Aorta (tissue), 5 donors: ENCODE measurements at regions not wholly inside any gene's neighbourhood (a gene's known extent, or its start where the extent isn't known, plus 50 kb on each side); places are given as distances from the start of the nearest gene placed in this dataset.

Experiments
- ATAC-seq: fragments of 200-7000 bp; cut with Tn5 transposase; one replicate; pipeline ENCODE4 v1.9.1; 2022; ENCODE audit warnings: moderate library complexity; ENCODE audit not compliant: low FRiP score
- DNase-seq, 2 donors: peaks; one replicate each; pipeline ENCODE4 v3.0.0-alpha.2; 2020
- H3K27ac ChIP-seq, 2 donors: one replicate each; pipeline ENCODE4 v1.5.1; 2013; ENCODE audit warnings: low read length in 2 of 2, mild to moderate bottlenecking in 2 of 2, moderate library complexity in 2 of 2, control low read depth in 1 of 2, inconsistent platforms in 1 of 2, low read depth in 1 of 2
- H3K27me3 ChIP-seq, 2 donors: one replicate each; pipeline ENCODE4 v1.6.1; 2013; ENCODE audit warnings: control low read depth in 1 of 2, low read length in 1 of 2, mild to moderate bottlenecking in 1 of 2, moderate library complexity in 1 of 2; ENCODE audit not compliant: insufficient read depth in 2 of 2, control insufficient read depth in 1 of 2
- H3K36me3 ChIP-seq, 2 donors: one replicate each; pipeline ENCODE4 v1.6.1; 2013; ENCODE audit warnings: control low read depth in 1 of 2, low read length in 1 of 2, mild to moderate bottlenecking in 1 of 2; ENCODE audit not compliant: insufficient read depth in 2 of 2, control insufficient read depth in 1 of 2
- H3K4me1 ChIP-seq, 2 donors: one replicate each; pipeline ENCODE4 v1.6.1; 2013; ENCODE audit warnings: low read length in 2 of 2, control low read depth in 1 of 2, mild to moderate bottlenecking in 1 of 2, moderate library complexity in 1 of 2; ENCODE audit not compliant: insufficient read depth in 2 of 2, control insufficient read depth in 1 of 2
- H3K4me3 ChIP-seq, 2 donors: one replicate each; pipeline ENCODE4 v1.5.1; 2013; ENCODE audit warnings: low read length in 2 of 2, control low read depth in 1 of 2, mild to moderate bottlenecking in 1 of 2
- H3K9me3 ChIP-seq: one replicate; pipeline ENCODE4 v1.6.1; 2013; ENCODE audit warnings: mild to moderate bottlenecking, low read length; ENCODE audit not compliant: control insufficient read depth
- WGBS, 2 donors: extraction: QIAGEN DNeasy Blood & Tissue Kit; methylation state at CpG; one replicate each; pipeline ENCODE4 v1.1.7; 2013; 5-methylcytosine and 5-hydroxymethylcytosine counted together
- intact Hi-C, 2 donors: fragments of 100-400 bp; cut with DNase I; formaldehyde crosslinking; loops; one replicate each; pipeline versions ENCODE4 v1.14.2 to v1.15.0; 2022
- donor health status: healthy with polysubstance abuse.
- donor health status: Bipolar disorder and iron deficiency.
- donor health status: DM: no; HTN: no; CAD: no.
- donor health status: DM: no; HTN: no; CAD: no.
- donor health status: DM: yes; HTN: yes; CAD: no.

- WGBS, 2 donors = 95 to 96% methylated on average over 13 of the region's 13 CpGs
- Histone ChIP-seq H3K4me3 (no peak overlapping the region), H3K27me3 (no peaks in the 10 kb centered on the region), H3K4me1 (peaks cover 0 to 3% of the 10 kb centered on the region in 2 donors), H3K9me3 (no peaks in the 10 kb centered on the region), H3K36me3 (no peaks in the 10 kb centered on the region), H3K27ac (no peak overlapping the region)
- intact Hi-C loops = no loop called here
- DNase-seq (no peak), ATAC-seq (no peak)
Measured at GRCh38 chr2:8234757-8235374, 447.0 kb upstream of the ID2 start.

GRCh38 chr2:8235419-8235818 is 446.4 kb upstream of the ID2 start:
- intact Hi-C loops = no loop called here
- DNase-seq = no peak
- H3K4me1 ChIP-seq = peaks cover 0 to 3% of the 10 kb centered on the region in 2 donors
- 99 to 100% methylated on average over 1 of the region's 1 CpG for WGBS, 2 donors
- H3K4me3 ChIP-seq = no peak overlapping the region
- no peak overlapping the region for H3K27ac ChIP-seq
- no peak for ATAC-seq
- H3K36me3 ChIP-seq = no peaks in the 10 kb centered on the region
- no peaks in the 10 kb centered on the region for H3K27me3 ChIP-seq
- no peaks in the 10 kb centered on the region for H3K9me3 ChIP-seq

- WGBS, 2 donors = 98 to 99% methylated on average over 2 of the region's 2 CpGs
- Histone ChIP-seq H3K4me1 (peaks cover 0 to 3% of the 10 kb centered on the region in 2 donors), H3K4me3 (no peak overlapping the region), H3K36me3 (no peaks in the 10 kb centered on the region), H3K27me3 (no peaks in the 10 kb centered on the region), H3K27ac (no peak overlapping the region), H3K9me3 (no peaks in the 10 kb centered on the region)
- ATAC-seq (no peak), DNase-seq (no peak)
- intact Hi-C loops = no loop called here
Measured at GRCh38 chr2:8236391-8236790, 445.5 kb upstream of the ID2 start.

- Histone ChIP-seq H3K9me3 (no peaks in the 10 kb centered on the region), H3K27me3 (no peaks in the 10 kb centered on the region), H3K4me1 (peaks cover 0 to 3% of the 10 kb centered on the region in 2 donors), H3K4me3 (no peak overlapping the region), H3K27ac (no peak overlapping the region), H3K36me3 (no peaks in the 10 kb centered on the region)
- intact Hi-C loops = no loop called here
- DNase-seq (no peak), ATAC-seq (no peak)
- WGBS, 2 donors = 14 to 16% methylated on average over 8 of the region's 8 CpGs
Measured at GRCh38 chr2:8238521-8239230, 443.2 kb upstream of the ID2 start.

GRCh38 chr2:8239531-8240088 is 442.2 kb upstream of the ID2 start:
- 85 to 88% methylated on average over 5 of the region's 5 CpGs for WGBS, 2 donors
- ATAC-seq (no peak), DNase-seq (no peak)
- intact Hi-C loops = no loop called here
- Histone ChIP-seq H3K4me1 (peaks cover 0 to 3% of the 10 kb centered on the region in 2 donors), H3K27ac (no peak overlapping the region), H3K4me3 (no peak overlapping the region), H3K27me3 (no peaks in the 10 kb centered on the region), H3K9me3 (no peaks in the 10 kb centered on the region), H3K36me3 (no peaks in the 10 kb centered on the region)

- Histone ChIP-seq H3K9me3 (no peaks in the 10 kb centered on the region), H3K27ac (no peak overlapping the region), H3K36me3 (no peaks in the 10 kb centered on the region), H3K27me3 (no peaks in the 10 kb centered on the region), H3K4me1 (peaks cover 0 to 3% of the 10 kb centered on the region in 2 donors), H3K4me3 (no peak overlapping the region)
- 63 to 68% methylated on average over 3 of the region's 3 CpGs for WGBS, 2 donors
- ATAC-seq (no peak), DNase-seq (no peak)
- intact Hi-C loops = no loop called here
Measured at GRCh38 chr2:8241317-8241716, 440.5 kb upstream of the ID2 start.

GRCh38 chr2:8242739-8243138 is 439.1 kb upstream of the ID2 start:
- intact Hi-C loops = no loop called here
- Histone ChIP-seq H3K9me3 (no peaks in the 10 kb centered on the region), H3K27ac (no peak overlapping the region), H3K27me3 (no peaks in the 10 kb centered on the region), H3K36me3 (no peaks in the 10 kb centered on the region), H3K4me3 (no peak overlapping the region), H3K4me1 (peaks cover 3 to 5% of the 10 kb centered on the region in 2 donors)
- ATAC-seq = no peak
- WGBS, 2 donors = 73 to 81% methylated on average over 2 of the region's 2 CpGs
- DNase-seq = no peak

- Histone ChIP-seq H3K9me3 (no peaks in the 10 kb centered on the region), H3K27ac (no peak overlapping the region), H3K27me3 (no peaks in the 10 kb centered on the region), H3K4me1 (peaks cover 3 to 5% of the 10 kb centered on the region in 2 donors), H3K4me3 (no peak overlapping the region), H3K36me3 (no peaks in the 10 kb centered on the region)
- intact Hi-C loops = no loop called here
- 98 to 99% methylated on average over 5 of the region's 5 CpGs for WGBS, 2 donors
- ATAC-seq = no peak
- no peak for DNase-seq
Measured at GRCh38 chr2:8243748-8244400, 438.0 kb upstream of the ID2 start.
